IMR-90 (cell line): ENCODE measurements at regions not wholly inside any gene's neighbourhood (a gene's known extent, or its start where the extent isn't known, plus 50 kb on each side); places are given as distances from the start of the nearest gene placed in this dataset.

Experiments
- ATAC-seq: fragments of 200-7000 bp; cut with Tn5 transposase; 2 replicates; pipeline ENCODE4 v1.9.1; 2020; ENCODE audit warnings: low read depth, mild to moderate bottlenecking, moderate library complexity
- BruUV-seq: library from RNA; stranded (reverse); fragments of 400-500 nt; replicated peaks from 2 replicates; lab custom pipeline; 2021; lab: Mats Ljungman, UMichigan
- CTCF ChIA-PET: fragments of 300-600 bp; formaldehyde crosslinking; extraction: SDS; loops from one replicate; lab custom pipeline; 2021; ENCODE audit warnings: antibody characterized with exemption; lab: Yijun Ruan, JAX
- POLR2A ChIA-PET: fragments of 300-600 bp; sonication (Branson Sonifier 250); formaldehyde crosslinking; loops from one replicate; lab custom pipeline; 2022; ENCODE audit warnings: antibody characterized with exemption; ENCODE audit not compliant: unreplicated experiment; lab: Charles Lee
- DNase-seq: peaks from one replicate; pipeline ENCODE4 v3.0.0; 2013
- H2AFZ ChIP-seq: replicated peaks from 2 replicates; pipeline ENCODE3; 2013; ENCODE audit warnings: low read length, mild to moderate bottlenecking; ENCODE audit not compliant: poor library complexity
- H2AK5ac ChIP-seq: 2 replicates; pipeline ENCODE4 v1.6.1; 2013; ENCODE audit warnings: low read depth, low read length, inconsistent platforms
- H2AK9ac ChIP-seq: replicated peaks from 2 replicates; pipeline ENCODE3; 2013; ENCODE audit warnings: mild to moderate bottlenecking, low read depth, low read length, moderate library complexity; ENCODE audit not compliant: poor library complexity
- H2BK120ac ChIP-seq: 2 replicates; pipeline ENCODE4 v1.6.1; 2013; ENCODE audit warnings: low read depth, low read length, inconsistent platforms
- H2BK15ac ChIP-seq: 3 replicates; pipeline ENCODE4 v1.6.1; 2013; ENCODE audit warnings: low read depth, low read length, inconsistent platforms
- H2BK20ac ChIP-seq: 2 replicates; pipeline ENCODE4 v1.6.1; 2013; ENCODE audit warnings: low read depth, mild to moderate bottlenecking, inconsistent platforms, low read length, moderate library complexity
- H2BK5ac ChIP-seq: 2 replicates; pipeline ENCODE4 v1.6.1; 2013; ENCODE audit warnings: mild to moderate bottlenecking, low read depth, low read length, inconsistent platforms; ENCODE audit not compliant: poor library complexity, severe bottlenecking
- H3K14ac ChIP-seq: replicated peaks from 2 replicates; pipeline ENCODE4 v1.6.1; 2013; ENCODE audit warnings: low read depth, low read length, inconsistent platforms
- H3K18ac ChIP-seq: 2 replicates; pipeline ENCODE4 v1.6.1; 2013; ENCODE audit warnings: low read depth, low read length, control low read depth
- H3K23ac ChIP-seq: 2 replicates; pipeline ENCODE4 v1.6.1; 2013; ENCODE audit warnings: low read depth, low read length, inconsistent platforms
- H3K27ac ChIP-seq: 2 replicates; pipeline ENCODE4 v1.5.1; 2013; ENCODE audit warnings: mild to moderate bottlenecking, control low read depth, low read length; ENCODE audit not compliant: insufficient read depth
- H3K27me3 ChIP-seq: 2 replicates; pipeline ENCODE4 v1.6.1; 2013; ENCODE audit warnings: low read length; ENCODE audit not compliant: control insufficient read depth, insufficient read depth
- H3K36me3 ChIP-seq: 2 replicates; pipeline ENCODE4 v1.6.1; 2013; ENCODE audit warnings: low read length, mixed read lengths; ENCODE audit not compliant: control insufficient read depth, insufficient read depth
- H3K4ac ChIP-seq: 2 replicates; pipeline ENCODE4 v1.6.1; 2013; ENCODE audit warnings: low read depth, low read length, inconsistent platforms
- H3K4me1 ChIP-seq: 2 replicates; pipeline ENCODE4 v1.6.1; 2013; ENCODE audit warnings: low read length, mixed read lengths; ENCODE audit not compliant: control insufficient read depth, insufficient read depth
- H3K4me2 ChIP-seq: 2 replicates; pipeline ENCODE4 v1.6.1; 2013; ENCODE audit warnings: low read depth, mild to moderate bottlenecking, control low read depth, low read length, moderate library complexity
- H3K4me3 ChIP-seq: 2 replicates; pipeline ENCODE4 v1.5.1; 2013; ENCODE audit warnings: low read depth, mild to moderate bottlenecking, control low read depth, low read length, moderate library complexity; ENCODE audit not compliant: insufficient read depth
- H3K56ac ChIP-seq: 2 replicates; pipeline ENCODE4 v1.6.1; 2013; ENCODE audit warnings: low read length, inconsistent platforms; ENCODE audit not compliant: insufficient read depth; ENCODE audit errors: extremely low read depth
- H3K79me1 ChIP-seq, 2 experiments: 2 replicates each; pipeline ENCODE4 v1.6.1; 2013; ENCODE audit warnings: low read length in 2 of 2, inconsistent platforms in 1 of 2, low read depth in 1 of 2
- H3K9ac ChIP-seq: 2 replicates; pipeline ENCODE4 v1.6.1; 2013; ENCODE audit warnings: low read depth, low read length, control low read depth
- H3K9me1 ChIP-seq: 2 replicates; pipeline ENCODE4 v1.6.1; 2013; ENCODE audit warnings: low read length, inconsistent platforms; ENCODE audit not compliant: insufficient read depth
- H3K9me3 ChIP-seq: 2 replicates; pipeline ENCODE4 v1.6.1; 2013; ENCODE audit warnings: low read length; ENCODE audit not compliant: control insufficient read depth, insufficient read depth
- H4K20me1 ChIP-seq: 2 replicates; pipeline ENCODE4 v1.6.1; 2013; ENCODE audit warnings: low read length, inconsistent platforms; ENCODE audit not compliant: insufficient read depth
- H4K5ac ChIP-seq: 2 replicates; pipeline ENCODE4 v1.6.1; 2013; ENCODE audit warnings: mild to moderate bottlenecking, low read depth, low read length, control low read depth
- H4K8ac ChIP-seq, 2 experiments: 2 replicates each; pipeline ENCODE4 v1.6.1; 2013; ENCODE audit warnings: low read depth in 2 of 2, low read length in 2 of 2, control low read depth in 1 of 2, inconsistent platforms in 1 of 2
- H4K91ac ChIP-seq: 2 replicates; pipeline ENCODE4 v1.6.1; 2013; ENCODE audit warnings: low read depth, low read length, inconsistent platforms; ENCODE audit not compliant: insufficient read depth
- BHLHE40 ChIP-seq: fragments of 150-350 bp; IDR thresholded peaks from 2 replicates; pipeline ENCODE4 v1.6.1; 2016; ENCODE audit warnings: mild to moderate bottlenecking, low read depth, low read length
- CEBPB ChIP-seq: IDR thresholded peaks from 2 replicates; pipeline ENCODE4 v1.6.1; 2012; ENCODE audit warnings: low read depth, low read length, improper control_type of control experiment
- CHD1 ChIP-seq: IDR thresholded peaks from 2 replicates; pipeline ENCODE4 v1.6.1; 2012; ENCODE audit warnings: low read depth, low read length, improper control_type of control experiment
- FOS ChIP-seq: fragments of 150-350 bp; IDR thresholded peaks from 2 replicates; pipeline ENCODE4 v1.6.1; 2016; ENCODE audit warnings: low read depth, low read length
- MAFK ChIP-seq: IDR thresholded peaks from 2 replicates; pipeline ENCODE4 v1.6.1; 2012; ENCODE audit warnings: low read depth, low read length, improper control_type of control experiment
- MAZ ChIP-seq: IDR thresholded peaks from 2 replicates; pipeline ENCODE4 v1.6.1; 2012; ENCODE audit warnings: low read depth, mild to moderate bottlenecking, low read length, improper control_type of control experiment, moderate library complexity, borderline replicate concordance
- MXI1 ChIP-seq: IDR thresholded peaks from 2 replicates; pipeline ENCODE4 v1.6.1; 2012; ENCODE audit warnings: low read depth, mild to moderate bottlenecking, low read length, moderate library complexity, borderline replicate concordance
- NFE2L2 ChIP-seq: fragments of 150-350 bp; IDR thresholded peaks from 2 replicates; pipeline ENCODE4 v1.6.1; 2016; ENCODE audit warnings: low read depth, mild to moderate bottlenecking, low read length
- POLR2A ChIP-seq: IDR thresholded peaks from 2 replicates; pipeline ENCODE4 v1.6.1; 2012; ENCODE audit warnings: mild to moderate bottlenecking, low read depth, low read length
- RAD21 ChIP-seq: IDR thresholded peaks from 2 replicates; pipeline ENCODE4 v1.6.1; 2012; ENCODE audit warnings: low read length, improper control_type of control experiment
- RCOR1 ChIP-seq: IDR thresholded peaks from 2 replicates; pipeline ENCODE4 v1.6.1; 2012; ENCODE audit warnings: mild to moderate bottlenecking, low read length, improper control_type of control experiment; ENCODE audit not compliant: insufficient replicate concordance
- RFX5 ChIP-seq: IDR thresholded peaks from 2 replicates; pipeline ENCODE4 v1.8.0; 2012; ENCODE audit warnings: low read depth, mild to moderate bottlenecking, low read length, moderate library complexity
- SMC3 ChIP-seq: fragments of 150-350 bp; IDR thresholded peaks from 2 replicates; pipeline ENCODE4 v1.6.1; 2016; ENCODE audit warnings: low read depth, mild to moderate bottlenecking, antibody characterized with exemption, low read length, moderate library complexity
- WGBS, 2 experiments: methylation state at CpG; one replicate each; pipeline versions ENCODE4 v1.1.5 to v1.1.7; 2013; ENCODE audit warnings: missing lambda C conversion rate in 2 of 2; ENCODE audit not compliant: insufficient read length in 1 of 2; ENCODE audit errors: extremely low coverage in 2 of 2; 5-methylcytosine and 5-hydroxymethylcytosine counted together
- dilution Hi-C: fragments of 300-500 bp; cut with HindIII; formaldehyde crosslinking; loops from one replicate; pipeline ENCODE4 v1.14.3; 2018; ENCODE audit warnings: low sequenced_read_pairs; ENCODE audit not compliant: unreplicated experiment
- in situ Hi-C: fragments of 300-500 bp; cut with MboI; formaldehyde crosslinking; loops from 3 replicates; pipeline ENCODE4 v1.14.3; 2019; ENCODE audit warnings: low sequenced_read_pairs, inconsistent platforms, mixed read lengths
- intact Hi-C: fragments of 100-400 bp; cut with micrococcal nuclease; formaldehyde crosslinking; loops from 2 replicates; pipeline ENCODE4 v1.10.0; 2022
- TF ChIP-seq, protein P1 (sequence below): fragments of 150-350 bp; IDR thresholded peaks from 2 replicates; pipeline ENCODE4 v1.6.1; 2017; ENCODE audit warnings: mild to moderate bottlenecking, antibody characterized with exemption, low read length, low read depth
- TF ChIP-seq, protein P2 (sequence below): fragments of 150-350 bp; IDR thresholded peaks from 2 replicates; pipeline ENCODE4 v1.6.1; 2016; ENCODE audit warnings: low read depth, mild to moderate bottlenecking, low read length, moderate library complexity, borderline replicate concordance
- TF ChIP-seq, protein P3 (sequence below): conservative IDR thresholded peaks from 2 replicates; pipeline ENCODE4 v1.5.1; 2012; ENCODE audit warnings: mild to moderate bottlenecking, low read depth, low read length, improper control_type of control experiment

DNA sequence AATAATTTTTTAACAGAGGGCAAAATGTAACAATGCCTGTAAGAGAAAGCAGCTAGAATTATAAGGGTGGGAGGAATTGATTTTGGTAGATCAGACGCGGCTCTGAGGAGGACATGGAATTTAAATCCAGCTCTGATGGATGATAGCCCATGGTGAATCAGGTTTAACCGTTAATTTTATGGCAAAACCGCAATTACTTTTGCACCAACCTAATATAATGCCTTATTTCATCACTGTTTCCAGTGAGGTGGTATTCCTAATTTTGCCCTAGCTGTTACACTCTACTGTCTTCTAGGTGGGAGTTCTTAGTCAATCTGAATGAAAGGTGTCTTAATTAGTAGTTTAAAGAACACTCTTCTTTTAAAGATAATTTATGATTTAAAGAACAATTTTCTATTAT is 198.3 kb upstream of the SMLR1 start:
- Histone ChIP-seq H2BK15ac (no peak overlapping the region), H2AK9ac (no peak overlapping the region), H3K4me2 (no peak overlapping the region), H4K91ac (no peak overlapping the region), H4K20me1 (no peaks in the 10 kb centered on the region), H3K27ac (no peak overlapping the region), H2AFZ (no peak overlapping the region), H3K18ac (no peak overlapping the region), H3K56ac (no peak overlapping the region), H3K9ac (no peak overlapping the region), H3K9me1 (no peaks in the 10 kb centered on the region), H4K5ac (no peak overlapping the region), H4K8ac (no peak overlapping the region), H3K36me3 (no peaks in the 10 kb centered on the region), H2BK5ac (no peak overlapping the region), H3K4me3 (no peak overlapping the region), H3K27me3 (no peaks in the 10 kb centered on the region), H2BK120ac (no peak overlapping the region), H3K14ac (no peak overlapping the region), H2AK5ac (no peak overlapping the region), H3K23ac (no peak overlapping the region), H3K4me1 (peaks cover 2% of the 10 kb centered on the region; the same call in 1 of the 2 replicates), H3K79me1 (no peaks in the 10 kb centered on the region), H2BK20ac (no peak overlapping the region), H3K4ac (no peak overlapping the region), H3K9me3 (no peaks in the 10 kb centered on the region)
- dilution Hi-C loops, result no loop called here
- no peak for ATAC-seq
- in situ Hi-C loops, result no loop called here
- BruUV-seq, result no TSS peak
- POLR2A ChIA-PET, result no interaction called here
- intact Hi-C loops, result no loop called here
- DNase-seq, result no peak
- no CpG with 5 or more reads among the region's 4 CpGs for WGBS, 2 experiments
- no peak for TF ChIP-seq MAZ
- TF ChIP-seq FOS, result no peak
- no peak for TF ChIP-seq MAFK
- no peak for TF ChIP-seq MXI1
- TF ChIP-seq RFX5, result no peak
- TF ChIP-seq CHD1, result no peak
- TF ChIP-seq, protein P1, sequence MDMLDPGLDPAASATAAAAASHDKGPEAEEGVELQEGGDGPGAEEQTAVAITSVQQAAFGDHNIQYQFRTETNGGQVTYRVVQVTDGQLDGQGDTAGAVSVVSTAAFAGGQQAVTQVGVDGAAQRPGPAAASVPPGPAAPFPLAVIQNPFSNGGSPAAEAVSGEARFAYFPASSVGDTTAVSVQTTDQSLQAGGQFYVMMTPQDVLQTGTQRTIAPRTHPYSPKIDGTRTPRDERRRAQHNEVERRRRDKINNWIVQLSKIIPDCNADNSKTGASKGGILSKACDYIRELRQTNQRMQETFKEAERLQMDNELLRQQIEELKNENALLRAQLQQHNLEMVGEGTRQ, result no peak
- no peak for TF ChIP-seq RAD21
- TF ChIP-seq NFE2L2, result no peak
- TF ChIP-seq, protein P2, sequence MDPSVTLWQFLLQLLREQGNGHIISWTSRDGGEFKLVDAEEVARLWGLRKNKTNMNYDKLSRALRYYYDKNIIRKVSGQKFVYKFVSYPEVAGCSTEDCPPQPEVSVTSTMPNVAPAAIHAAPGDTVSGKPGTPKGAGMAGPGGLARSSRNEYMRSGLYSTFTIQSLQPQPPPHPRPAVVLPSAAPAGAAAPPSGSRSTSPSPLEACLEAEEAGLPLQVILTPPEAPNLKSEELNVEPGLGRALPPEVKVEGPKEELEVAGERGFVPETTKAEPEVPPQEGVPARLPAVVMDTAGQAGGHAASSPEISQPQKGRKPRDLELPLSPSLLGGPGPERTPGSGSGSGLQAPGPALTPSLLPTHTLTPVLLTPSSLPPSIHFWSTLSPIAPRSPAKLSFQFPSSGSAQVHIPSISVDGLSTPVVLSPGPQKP, result no peak
- TF ChIP-seq RCOR1, result no peak
- no peak for TF ChIP-seq CEBPB
- TF ChIP-seq, protein P3, sequence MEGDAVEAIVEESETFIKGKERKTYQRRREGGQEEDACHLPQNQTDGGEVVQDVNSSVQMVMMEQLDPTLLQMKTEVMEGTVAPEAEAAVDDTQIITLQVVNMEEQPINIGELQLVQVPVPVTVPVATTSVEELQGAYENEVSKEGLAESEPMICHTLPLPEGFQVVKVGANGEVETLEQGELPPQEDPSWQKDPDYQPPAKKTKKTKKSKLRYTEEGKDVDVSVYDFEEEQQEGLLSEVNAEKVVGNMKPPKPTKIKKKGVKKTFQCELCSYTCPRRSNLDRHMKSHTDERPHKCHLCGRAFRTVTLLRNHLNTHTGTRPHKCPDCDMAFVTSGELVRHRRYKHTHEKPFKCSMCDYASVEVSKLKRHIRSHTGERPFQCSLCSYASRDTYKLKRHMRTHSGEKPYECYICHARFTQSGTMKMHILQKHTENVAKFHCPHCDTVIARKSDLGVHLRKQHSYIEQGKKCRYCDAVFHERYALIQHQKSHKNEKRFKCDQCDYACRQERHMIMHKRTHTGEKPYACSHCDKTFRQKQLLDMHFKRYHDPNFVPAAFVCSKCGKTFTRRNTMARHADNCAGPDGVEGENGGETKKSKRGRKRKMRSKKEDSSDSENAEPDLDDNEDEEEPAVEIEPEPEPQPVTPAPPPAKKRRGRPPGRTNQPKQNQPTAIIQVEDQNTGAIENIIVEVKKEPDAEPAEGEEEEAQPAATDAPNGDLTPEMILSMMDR, result no peak
- TF ChIP-seq POLR2A, result no peak
- no peak for TF ChIP-seq SMC3
- TF ChIP-seq BHLHE40, result no peak
- CTCF ChIA-PET, result no interaction called here
